ENCODE measurements at regions not wholly inside any gene's neighbourhood (a gene's known extent, or its start where the extent isn't known, plus 50 kb on each side); places are given as distances from the start of the nearest gene placed in this dataset.

DNA sequence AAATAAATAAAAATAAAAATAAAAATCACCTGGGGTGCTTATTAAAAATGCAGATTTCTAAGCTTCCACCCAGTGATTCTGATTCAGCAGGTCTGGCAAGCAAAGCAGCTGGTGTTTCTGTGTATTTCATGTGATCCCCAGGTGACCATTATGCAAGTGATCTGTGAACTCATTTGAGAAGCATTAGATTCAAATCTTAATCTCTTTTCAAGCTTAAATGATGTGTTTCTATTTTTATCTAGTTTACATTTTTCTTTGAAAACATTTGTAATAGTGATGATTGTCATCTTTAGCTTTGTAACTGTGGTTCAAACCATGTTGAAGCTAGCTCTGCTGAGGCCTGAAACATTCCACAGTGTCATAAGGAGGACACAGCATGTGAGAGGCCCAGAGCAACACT, 804.8 kb upstream of the ZNF608 start:
- DNase-seq (ENCODE audit: low read depth, low spot score): no peak

GRCh38 chr5:125551797-125552196, 805.4 kb upstream of the ZNF608 start:
- DNase-seq (ENCODE audit: low read depth, low spot score): no peak

GRCh38 chr5:125552486-125552885, 806.0 kb upstream of the ZNF608 start:
- no peak for DNase-seq (ENCODE audit: low read depth, low spot score)

GRCh38 chr5:125554355-125554754, 807.9 kb upstream of the ZNF608 start:
- DNase-seq (ENCODE audit: low read depth, low spot score): no peak

DNA sequence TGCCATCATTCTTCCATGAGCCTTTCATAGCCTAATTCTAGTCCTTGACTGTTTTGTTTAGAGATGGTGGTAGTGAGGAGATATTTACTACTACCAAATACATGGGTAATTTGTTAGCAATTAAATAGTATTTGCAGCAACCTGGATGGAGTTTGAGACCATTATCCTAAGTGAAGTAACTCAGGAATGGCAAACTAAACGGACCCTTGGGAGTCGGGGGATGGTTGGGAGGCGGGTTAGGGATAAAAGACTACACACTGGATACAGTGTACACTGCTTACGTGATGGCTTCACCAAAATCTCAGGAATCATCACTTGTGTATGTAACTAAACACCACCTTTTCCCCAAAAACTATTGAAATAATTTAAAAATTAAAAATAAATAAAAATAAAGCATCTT, 809.2 kb upstream of the ZNF608 start:
- no peak for DNase-seq (ENCODE audit: low read depth, low spot score)

GRCh38 chr5:125558016-125558415, 811.6 kb upstream of the ZNF608 start:
- DNase-seq (ENCODE audit: low read depth, low spot score): no peak

DNA sequence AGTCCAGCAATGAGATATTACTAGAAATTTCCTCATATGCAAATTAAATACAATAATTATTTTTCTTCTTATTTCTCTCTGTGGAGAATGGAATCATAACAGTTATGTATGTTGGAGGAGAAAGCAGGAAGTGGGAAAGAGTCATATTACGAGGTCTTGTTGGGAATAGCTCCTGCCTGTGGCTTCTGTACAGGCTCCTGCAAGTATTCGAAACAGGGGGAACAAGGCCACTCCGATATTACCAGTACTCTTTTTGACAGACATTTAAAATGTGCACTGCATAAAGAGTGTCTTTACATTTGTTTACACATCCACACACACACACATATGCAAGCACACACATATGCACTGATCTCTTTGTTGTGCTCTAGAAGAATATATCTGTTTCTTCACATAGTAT, 812.0 kb upstream of the ZNF608 start:
- no peak for DNase-seq (ENCODE audit: low read depth, low spot score)

DNA sequence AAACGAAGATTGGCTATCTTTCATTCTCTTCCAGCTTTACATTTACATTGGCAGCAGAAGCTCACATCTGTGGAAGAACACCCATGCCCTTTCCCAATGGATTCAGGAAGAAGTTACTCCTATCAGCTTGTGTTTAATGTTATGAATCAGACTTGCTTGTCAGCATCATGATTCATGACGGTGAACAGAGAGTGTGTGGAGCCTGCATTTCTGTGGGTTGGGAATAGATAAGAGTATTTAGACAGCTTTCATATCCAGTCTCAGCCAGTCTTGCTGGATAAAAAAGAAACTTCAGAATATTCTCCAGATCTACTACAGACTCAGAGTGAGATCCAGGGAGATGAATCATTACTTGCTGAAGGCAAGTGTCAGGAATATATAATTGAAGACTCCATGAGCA, 812.9 kb upstream of the ZNF608 start:
- no peak for DNase-seq (ENCODE audit: low read depth, low spot score)

GRCh38 chr5:125560476-125561225, 814.2 kb upstream of the ZNF608 start:
- DNase-seq (ENCODE audit: low read depth, low spot score): no peak

DNA sequence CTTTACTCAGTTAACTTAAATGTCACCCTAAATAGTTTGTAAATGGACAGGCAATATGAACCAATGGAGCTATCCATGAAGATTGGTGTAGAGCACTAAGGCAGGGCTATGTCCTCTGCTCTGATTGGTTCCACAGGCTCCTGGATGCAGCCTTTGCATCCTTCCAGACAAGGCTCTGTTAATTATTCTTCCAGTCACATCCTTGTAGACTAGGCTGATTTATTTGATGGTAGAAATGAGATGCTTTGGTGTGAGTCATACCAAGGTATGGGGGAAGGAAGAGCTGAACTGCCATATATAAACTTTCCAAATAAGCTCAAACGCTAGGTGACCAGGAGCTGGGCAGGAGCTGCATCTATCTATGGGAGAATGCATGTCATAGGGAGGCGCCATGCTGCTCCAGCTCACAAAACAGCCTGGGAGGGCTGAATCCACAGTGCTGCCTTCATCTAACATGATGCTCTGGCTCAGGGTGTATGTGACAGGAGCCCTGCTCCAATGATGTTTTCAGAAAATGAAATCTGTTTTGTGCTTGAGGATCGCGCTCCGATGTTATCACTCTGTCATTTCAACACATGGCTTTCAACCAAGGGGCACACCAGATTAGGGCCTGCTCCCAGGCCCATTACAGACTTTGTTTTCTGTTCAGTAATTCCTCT, 818.0 kb upstream of the ZNF608 start:
- DNase-seq (ENCODE audit: low read depth, low spot score): no peak

GRCh38 chr5:125574491-125575044, 828.1 kb upstream of the ZNF608 start:
- no peak for DNase-seq (ENCODE audit: low read depth, low spot score)

DNA sequence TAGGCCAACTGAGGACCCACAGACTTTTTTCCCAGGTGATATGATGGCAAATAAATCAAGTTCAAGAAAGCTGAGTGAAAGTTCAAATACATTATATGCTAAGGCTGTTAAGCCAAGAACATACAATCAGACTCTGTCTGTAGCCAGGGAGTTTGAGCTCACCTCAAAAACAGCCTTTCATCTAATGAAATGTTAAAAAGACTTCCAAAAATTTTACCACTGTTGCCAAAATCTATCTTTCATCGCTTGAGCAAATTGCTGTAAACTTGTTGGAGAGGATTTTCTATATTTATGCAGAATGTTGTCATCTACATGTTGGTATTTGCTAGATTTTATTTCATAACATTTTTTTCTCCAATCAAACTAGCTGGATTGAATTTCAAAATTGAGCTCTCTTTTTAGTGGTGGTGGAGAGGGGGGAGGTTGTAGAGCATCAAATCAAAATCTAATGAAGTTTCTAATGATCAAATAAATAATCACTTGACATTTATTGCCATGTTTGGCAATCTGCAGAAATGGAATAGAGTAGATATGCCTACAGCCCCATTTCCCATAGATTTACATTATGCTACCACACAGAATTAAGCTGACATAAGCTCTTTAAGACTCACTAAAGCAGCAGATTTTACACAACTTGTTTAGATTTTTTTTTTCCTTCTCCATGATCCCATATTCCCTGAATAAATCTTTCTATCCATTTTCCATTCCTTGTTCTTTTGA, 828.9 kb upstream of the ZNF608 start:
- no peak for DNase-seq (ENCODE audit: low read depth, low spot score)

- no peak for DNase-seq (ENCODE audit: low read depth, low spot score)
Measured at GRCh38 chr5:125575891-125576505, 829.6 kb upstream of the ZNF608 start.

DNA sequence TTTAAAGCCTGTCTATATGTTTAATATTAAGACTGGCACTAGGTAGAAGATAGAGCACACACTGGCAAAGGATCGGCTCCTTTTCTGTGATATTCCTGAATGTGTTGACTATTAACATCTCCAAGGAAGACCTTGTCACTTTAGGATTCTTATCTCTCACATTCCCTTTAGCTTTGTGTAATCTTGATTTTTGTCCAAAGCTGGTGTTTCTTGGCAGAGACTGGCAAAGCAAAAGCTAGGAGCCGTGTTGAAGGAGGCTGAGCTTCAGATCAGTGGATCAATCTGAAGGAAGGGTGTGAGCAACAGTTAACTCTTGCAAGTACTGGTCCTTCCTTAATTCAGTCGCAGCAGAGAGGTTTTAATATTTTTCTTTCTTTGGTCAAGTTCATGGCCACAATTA, 830.4 kb upstream of the ZNF608 start:
- no peak for DNase-seq (ENCODE audit: low read depth, low spot score)

DNA sequence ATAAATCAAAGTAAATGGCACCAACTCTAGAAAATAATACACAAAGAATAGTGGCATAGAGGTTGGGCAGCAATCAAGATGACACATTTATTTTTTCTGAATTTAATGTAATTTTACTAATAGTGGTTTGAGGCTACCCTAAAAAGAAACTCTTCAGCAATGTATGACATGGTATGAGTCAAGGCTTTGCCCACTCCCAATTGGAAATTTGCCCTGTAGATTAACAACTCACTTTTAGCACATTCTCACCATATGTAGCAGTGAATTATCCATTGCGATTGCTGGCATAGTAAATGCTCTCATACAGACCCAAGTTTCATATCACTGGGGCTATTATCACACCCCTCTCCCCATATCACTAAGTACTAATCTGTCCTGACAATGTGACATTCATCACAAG, 832.1 kb upstream of the ZNF608 start:
- no peak for DNase-seq (ENCODE audit: low read depth, low spot score)

DNA sequence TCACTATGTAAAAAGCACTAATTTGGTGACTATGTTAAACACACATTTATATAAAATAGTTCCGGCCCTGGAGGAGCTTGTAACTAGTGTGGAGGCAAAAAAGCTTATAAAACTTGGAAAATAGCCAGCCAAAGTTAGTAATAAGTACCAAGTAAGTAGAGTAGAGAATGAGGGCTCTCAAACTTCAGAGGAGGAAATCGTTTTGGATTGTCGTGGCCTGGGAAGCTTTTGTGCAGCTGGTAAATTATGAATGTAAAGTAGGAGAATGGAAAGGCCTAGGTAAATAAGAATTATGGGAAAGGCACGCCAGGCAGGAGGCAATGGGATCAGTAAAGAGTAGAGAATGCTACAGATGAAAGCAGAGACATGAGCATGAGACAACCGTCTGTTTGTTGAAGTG, 832.7 kb upstream of the ZNF608 start:
- no peak for DNase-seq (ENCODE audit: low read depth, low spot score)

GRCh38 chr5:125581311-125581710, 834.9 kb upstream of the ZNF608 start:
- no peak for DNase-seq (ENCODE audit: low read depth, low spot score)

GRCh38 chr5:125582352-125582751, 835.9 kb upstream of the ZNF608 start:
- DNase-seq (ENCODE audit: low read depth, low spot score): no peak

DNA sequence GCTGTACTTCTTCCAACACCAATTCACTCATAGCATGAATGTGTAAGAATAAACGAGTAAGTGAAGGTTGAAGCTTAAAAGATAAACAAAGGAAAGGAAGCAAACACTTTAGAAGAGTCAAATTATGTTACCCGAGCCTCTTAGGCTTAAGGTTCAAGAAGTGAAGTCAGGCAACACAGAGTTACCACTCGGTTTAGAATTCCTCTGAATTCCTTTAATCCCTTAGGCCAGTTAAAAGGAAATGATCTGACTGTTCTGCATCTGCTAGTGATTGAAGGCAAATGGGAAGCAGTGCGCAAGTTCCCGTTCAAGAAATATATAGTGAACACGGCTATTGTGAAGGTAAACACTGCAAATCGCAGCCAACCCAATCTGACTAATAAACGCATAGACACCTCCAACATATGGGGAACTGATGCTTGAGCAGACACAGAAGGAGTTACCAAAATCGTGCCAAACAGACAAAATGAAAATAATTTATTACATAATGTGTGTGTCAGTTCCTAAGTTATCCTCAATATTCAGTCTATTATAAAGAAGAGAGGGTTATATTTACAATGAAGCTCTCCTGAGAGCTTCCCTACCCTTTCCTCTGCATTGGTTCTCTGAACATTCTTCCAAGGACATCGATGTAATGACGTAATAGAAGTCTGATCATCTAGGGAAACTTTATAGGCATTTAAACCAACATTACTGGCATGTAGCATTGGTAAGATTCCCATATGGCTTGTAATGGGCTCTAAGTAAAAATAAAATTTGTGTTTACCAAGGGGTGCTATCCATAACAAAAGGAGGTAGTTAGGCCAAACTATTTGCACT, 837.1 kb upstream of the ZNF608 start:
- DNase-seq (ENCODE audit: low read depth, low spot score): no peak

- DNase-seq (ENCODE audit: low read depth, low spot score): no peak
Measured at GRCh38 chr5:125584140-125584520, 837.7 kb upstream of the ZNF608 start.

- no peak for DNase-seq (ENCODE audit: low read depth, low spot score)
Measured at GRCh38 chr5:125587631-125588030, 835.6 kb upstream of the GRAMD2B start.
